ENCODE measurements at regions not wholly inside any gene's neighbourhood (a gene's known extent, or its start where the extent isn't known, plus 50 kb on each side); places are given as distances from the start of the nearest gene placed in this dataset.

- no peak for DNase-seq
These were observed 73.7 kb downstream of the RTL9 start for GRCh38 chrX:110432091-110432905.

- no peak for DNase-seq
These were observed 74.2 kb downstream of the RTL9 start for GRCh38 chrX:110432906-110433215.

- DNase-seq: no peak
These were observed 76.5 kb downstream of the RTL9 start for GRCh38 chrX:110435196-110435595.

- DNase-seq: no peak
These were observed 77.9 kb downstream of the RTL9 start for GRCh38 chrX:110436523-110436922.

- no peak for DNase-seq
These were observed 79.0 kb downstream of the RTL9 start for GRCh38 chrX:110437686-110438085.

- no peak for DNase-seq
These were observed 81.6 kb downstream of the RTL9 start for GRCh38 chrX:110440016-110440805.

GRCh38 chrX:110442635-110443034 is 84.0 kb downstream of the RTL9 start:
- no peak for DNase-seq

GRCh38 chrX:110444996-110445395 is 86.3 kb downstream of the RTL9 start:
- no peak for DNase-seq

- DNase-seq: no peak
These were observed 89.8 kb downstream of the RTL9 start for GRCh38 chrX:110448459-110448858.

GRCh38 chrX:110449312-110449711 is 90.7 kb downstream of the RTL9 start:
- no peak for DNase-seq

GRCh38 chrX:110450050-110450449 is 91.4 kb downstream of the RTL9 start:
- peak; percentile 59 for DNase-seq

- DNase-seq: no peak
These were observed 95.7 kb downstream of the RTL9 start for GRCh38 chrX:110454336-110454735.

- no peak for DNase-seq
These were observed 104.3 kb downstream of the RTL9 start for GRCh38 chrX:110462957-110463356.

- DNase-seq: no peak
These were observed 108.1 kb downstream of the RTL9 start for GRCh38 chrX:110466790-110467189.

- DNase-seq: no peak
These were observed 113.6 kb downstream of the RTL9 start for GRCh38 chrX:110472265-110472664.

GRCh38 chrX:110477593-110478228 is 119.1 kb downstream of the RTL9 start:
- no peak for DNase-seq

- DNase-seq: no peak
These were observed 133.4 kb downstream of the RTL9 start for GRCh38 chrX:110491846-110492620.

- no peak for DNase-seq
These were observed 146.3 kb downstream of the RTL9 start for GRCh38 chrX:110504947-110505346.

GRCh38 chrX:110509755-110510532 is 151.3 kb downstream of the RTL9 start:
- no peak for DNase-seq

GRCh38 chrX:110511238-110511637 is 152.6 kb downstream of the RTL9 start:
- DNase-seq: no peak

GRCh38 chrX:110512341-110512740 is 153.7 kb downstream of the RTL9 start:
- DNase-seq: no peak

- no peak for DNase-seq
These were observed 155.9 kb downstream of the RTL9 start for GRCh38 chrX:110514509-110514908.
